HL-60 (cell line): ENCODE measurements at regions not wholly inside any gene's neighbourhood (a gene's known extent, or its start where the extent isn't known, plus 50 kb on each side); places are given as distances from the start of the nearest gene placed in this dataset.

Source experiments
- CTCF ChIP-seq: IDR thresholded peaks from one replicate; pipeline ENCODE4 v1.5.1; 2011; ENCODE audit warnings: low read length, control low read depth, inconsistent platforms; ENCODE audit not compliant: insufficient read depth
- GABPA ChIP-seq: IDR thresholded peaks from 2 replicates; pipeline ENCODE4 v1.6.1; 2012; ENCODE audit warnings: low read depth
- POLR2AphosphoS5 ChIP-seq: IDR thresholded peaks from 2 replicates; pipeline ENCODE4 v1.6.1; 2012; ENCODE audit warnings: low read depth

- TF ChIP-seq CTCF (no peak), POLR2AphosphoS5 (no peak), GABPA (no peak)
Observed at GRCh38 chr5:166910995-166911394, 1380.5 kb upstream of the WWC1 start.
